ENCODE measurements at regions not wholly inside any gene's neighbourhood (a gene's known extent, or its start where the extent isn't known, plus 50 kb on each side); places are given as distances from the start of the nearest gene placed in this dataset.

GRCh38 chr7:118075936-118076335 is 108.0 kb upstream of the LSM8 start:
- DNase-seq (ENCODE audit: low read depth in 1 of 2, low spot score in 1 of 2) = no peak

DNA sequence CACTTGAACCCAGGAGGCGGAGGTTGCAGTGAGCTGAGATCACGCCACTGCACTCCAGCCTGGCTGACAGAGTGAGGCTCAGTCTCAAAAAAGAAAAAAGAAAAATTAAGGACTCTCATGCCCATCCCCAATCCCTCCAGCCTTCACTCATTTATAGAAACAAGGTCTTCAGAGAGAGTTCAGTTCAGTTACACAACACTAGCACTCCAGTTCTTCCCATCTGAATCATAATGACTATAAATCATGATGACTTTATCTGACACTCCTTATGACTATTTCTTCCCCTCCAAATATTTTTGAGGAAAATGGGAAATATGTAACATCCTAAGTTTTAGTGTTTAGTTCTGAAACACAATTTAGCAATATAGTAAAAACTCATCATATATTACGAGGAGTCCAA is 107.4 kb upstream of the LSM8 start:
- DNase-seq (ENCODE audit: low read depth in 1 of 2, low spot score in 1 of 2) = no peak

DNA sequence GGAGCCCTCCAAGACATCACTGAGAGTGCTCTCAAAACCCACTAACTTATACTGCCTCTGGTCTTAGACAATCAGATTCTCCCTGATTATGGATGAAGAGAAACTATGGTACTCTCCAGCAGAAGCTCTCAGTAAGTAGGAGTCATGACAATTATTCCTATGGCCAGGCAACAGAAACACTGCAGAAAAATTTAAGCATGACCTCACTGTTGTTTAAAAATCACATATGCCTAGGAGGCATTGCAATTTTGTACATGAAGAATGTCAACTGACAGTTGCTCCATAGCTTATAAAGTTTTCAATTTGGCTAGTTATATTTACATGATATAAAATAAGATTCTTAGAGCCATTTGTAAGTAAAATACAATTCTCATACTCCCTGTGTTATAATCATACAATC is 105.9 kb upstream of the LSM8 start:
- no peak for DNase-seq (ENCODE audit: low read depth in 1 of 2, low spot score in 1 of 2)

DNA sequence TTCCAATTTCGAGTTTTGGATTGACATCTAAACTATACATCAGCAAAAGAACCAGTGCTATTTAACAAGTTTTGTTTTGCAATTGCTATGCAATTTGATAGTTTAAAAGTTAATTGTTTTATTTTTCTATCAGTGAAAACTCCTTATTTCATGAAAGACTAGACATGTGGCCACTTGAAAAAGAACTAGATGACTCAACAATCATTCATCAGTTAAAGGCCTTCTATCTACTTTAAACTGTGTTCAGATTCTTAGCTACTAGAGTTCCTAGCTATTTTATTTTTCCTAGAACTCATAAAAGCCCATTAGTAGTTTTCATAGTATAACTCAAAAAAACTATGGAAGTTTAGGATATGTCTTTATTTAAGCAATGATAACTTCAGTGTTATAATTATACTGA is 104.6 kb upstream of the LSM8 start:
- no peak for DNase-seq (ENCODE audit: low read depth in 1 of 2, low spot score in 1 of 2)

DNA sequence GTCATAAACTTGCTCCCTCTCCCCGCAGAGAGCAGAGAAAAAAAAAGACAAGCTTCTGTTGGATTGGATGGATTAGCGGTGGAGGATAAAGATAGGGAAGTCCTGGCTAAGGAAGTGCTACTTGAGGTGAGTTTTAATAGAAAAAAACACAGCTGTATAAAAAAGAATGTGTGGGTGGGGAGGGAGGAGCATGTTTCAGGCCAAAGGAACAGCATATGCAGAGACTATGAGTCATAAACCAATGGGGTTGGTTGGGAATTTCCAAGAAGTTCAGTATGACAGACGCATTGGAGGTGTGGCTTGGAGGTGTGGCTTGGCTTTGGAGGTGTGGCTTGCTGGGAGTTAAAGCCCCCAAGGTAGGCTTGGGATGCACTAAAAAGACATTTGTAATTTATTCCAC is 103.0 kb upstream of the LSM8 start:
- DNase-seq (ENCODE audit: low read depth in 1 of 2, low spot score in 1 of 2) = peak in 1 of 2 donors; percentile 1

- no peak for DNase-seq (ENCODE audit: low read depth in 1 of 2, low spot score in 1 of 2)
Observed at GRCh38 chr7:118082506-118082905, 101.5 kb upstream of the LSM8 start.

GRCh38 chr7:118085000-118085399 is 99.0 kb upstream of the LSM8 start:
- DNase-seq (ENCODE audit: low read depth in 1 of 2, low spot score in 1 of 2) = no peak

DNA sequence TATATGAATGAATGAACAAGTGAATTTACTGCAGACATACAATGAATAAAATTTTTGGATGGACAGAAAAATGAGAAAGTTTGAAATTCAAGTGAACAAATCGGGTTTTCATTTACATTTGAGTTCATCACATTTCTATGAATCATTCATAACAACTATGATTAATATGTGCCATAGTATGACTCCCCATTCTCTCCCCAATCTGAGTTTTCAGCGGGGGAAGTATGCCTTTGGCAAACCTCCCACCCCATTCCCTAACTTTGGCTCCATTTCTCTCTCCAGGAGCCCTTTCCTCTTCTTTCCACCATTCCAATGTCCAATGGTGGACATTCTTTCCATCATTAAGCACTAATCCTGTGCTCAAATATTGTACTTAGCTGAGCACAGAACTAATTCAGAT is 96.8 kb upstream of the LSM8 start:
- no peak for DNase-seq (ENCODE audit: low read depth in 1 of 2, low spot score in 1 of 2)

- no peak for DNase-seq (ENCODE audit: low read depth in 1 of 2, low spot score in 1 of 2)
Observed at GRCh38 chr7:118094044-118094443, 89.9 kb upstream of the LSM8 start.

DNA sequence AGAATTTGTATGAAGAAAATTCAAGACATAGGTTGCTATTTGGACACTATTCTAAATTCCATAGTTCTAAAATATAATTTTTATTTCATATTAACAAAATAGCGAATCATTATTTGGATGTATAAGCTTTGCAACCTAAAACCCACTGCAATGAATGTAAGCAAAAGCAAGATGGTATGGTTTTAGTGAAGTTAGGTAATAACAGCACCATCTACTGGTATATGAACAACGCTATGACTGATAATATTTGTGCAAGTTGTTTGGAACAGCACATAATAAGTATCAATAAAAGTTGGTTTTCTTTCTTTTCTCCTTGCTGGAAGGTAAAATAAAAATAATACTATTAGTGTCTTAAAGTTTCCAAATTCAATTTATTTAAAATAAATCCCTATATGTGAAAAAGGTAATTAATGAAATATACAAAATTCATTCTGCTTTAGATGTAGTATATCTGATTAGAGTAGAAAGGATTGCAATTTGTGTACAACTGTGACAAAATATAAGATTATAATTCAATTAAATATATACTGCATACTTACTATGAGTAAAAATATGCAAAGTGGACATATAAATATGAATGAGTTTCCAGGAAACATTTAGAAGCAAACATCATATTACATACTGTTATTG is 79.0 kb upstream of the LSM8 start:
- no peak for DNase-seq (ENCODE audit: low read depth in 1 of 2, low spot score in 1 of 2)

- no peak for DNase-seq (ENCODE audit: low read depth in 1 of 2, low spot score in 1 of 2)
Observed at GRCh38 chr7:118109607-118110006, 74.4 kb upstream of the LSM8 start.

DNA sequence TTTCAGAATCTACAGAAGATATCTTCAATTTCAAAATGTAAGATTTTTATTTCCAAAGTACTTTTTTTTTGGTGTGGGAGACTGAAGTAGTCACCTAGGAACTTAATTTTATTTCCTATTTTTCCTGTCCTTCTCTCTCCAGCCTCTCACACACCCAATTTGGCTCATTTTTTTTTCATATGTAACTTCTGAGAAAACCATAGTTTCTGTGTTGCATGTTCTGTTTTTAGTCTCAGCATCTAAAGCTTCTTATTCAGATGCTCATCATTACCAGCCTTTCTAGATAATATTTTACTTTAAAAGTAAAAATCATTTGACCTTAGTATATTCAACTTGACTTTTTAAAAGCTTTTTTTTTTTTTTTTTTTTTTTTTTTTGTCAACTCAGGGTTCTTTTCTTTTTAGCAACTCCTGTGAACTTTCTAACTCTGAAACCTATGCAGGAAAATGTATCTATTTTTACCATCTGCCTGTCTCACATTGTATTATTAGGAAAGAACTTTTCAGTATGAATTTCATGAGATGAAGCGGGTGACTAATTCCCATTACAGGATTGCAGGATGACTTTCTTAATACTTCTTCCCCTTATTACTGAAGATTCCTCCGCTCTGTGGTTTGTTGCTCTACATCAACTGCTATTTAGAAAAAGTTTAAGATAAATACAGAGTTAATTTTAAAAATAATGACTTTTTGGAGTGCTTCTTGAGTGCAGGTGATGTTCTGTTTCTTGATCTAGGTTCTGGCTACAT is 73.6 kb upstream of the LSM8 start:
- DNase-seq (ENCODE audit: low read depth in 1 of 2, low spot score in 1 of 2) = no peak

GRCh38 chr7:118111347-118111746 is 72.6 kb upstream of the LSM8 start:
- DNase-seq (ENCODE audit: low read depth in 1 of 2, low spot score in 1 of 2) = no peak

GRCh38 chr7:118114175-118114574 is 69.8 kb upstream of the LSM8 start:
- DNase-seq (ENCODE audit: low read depth in 1 of 2, low spot score in 1 of 2) = no peak

GRCh38 chr7:118129041-118129795 is 54.7 kb upstream of the LSM8 start:
- DNase-seq (ENCODE audit: low read depth in 1 of 2, low spot score in 1 of 2) = no peak

DNA sequence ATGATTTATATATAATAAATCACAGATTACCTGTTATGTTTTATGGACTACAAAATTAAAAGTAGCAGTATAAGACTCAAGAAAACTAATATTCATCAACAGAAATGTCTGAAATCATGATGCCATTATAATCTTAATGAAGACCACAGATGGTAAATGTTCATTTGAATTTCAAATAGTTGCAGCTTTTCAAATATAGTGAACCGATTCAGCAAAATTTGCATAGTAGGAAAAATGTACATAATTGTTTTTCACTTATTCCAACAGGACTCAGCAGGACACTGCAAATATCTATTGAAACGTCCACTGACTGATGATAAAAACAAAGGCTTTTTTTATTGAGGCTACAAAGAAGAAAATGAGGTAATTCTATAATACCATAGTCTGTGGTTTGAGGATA is 51.2 kb upstream of the LSM8 start:
- DNase-seq (ENCODE audit: low read depth in 1 of 2, low spot score in 1 of 2) = no peak
